Gastrocnemius medialis (tissue), 4 donors: ENCODE measurements at regions not wholly inside any gene's neighbourhood (a gene's known extent, or its start where the extent isn't known, plus 50 kb on each side); places are given as distances from the start of the nearest gene placed in this dataset.

ENCODE experiments used
- CTCF ChIP-seq, 5 experiments: fragments of 450-650 bp in 3 of 5; fragments of 200-600 bp in 2 of 5; sonication (generic) in 2 of 5; IDR thresholded peaks in 4 of 5; conservative IDR thresholded peaks in 1 of 5; 1 replicate in 4 of 5; 2 replicates in 1 of 5; pipeline ENCODE4 v1.5.1; 2016 to 2019; ENCODE audit warnings: antibody characterized with exemption in 5 of 5, mild to moderate bottlenecking in 3 of 5, moderate library complexity in 3 of 5
- POLR2A ChIP-seq, 2 donors: fragments of 450-650 bp; IDR thresholded peaks; one replicate each; pipeline ENCODE4 v1.6.1; 2017; ENCODE audit warnings: antibody characterized with exemption in 2 of 2, mild to moderate bottlenecking in 2 of 2, moderate library complexity in 2 of 2

- TF ChIP-seq POLR2A (IDR thresholded peaks at IDR 0.05) (no peak), CTCF (IDR thresholded peaks at IDR 0.05 in 4 of 5, conservative IDR thresholded peaks at IDR 0.05 in 1 of 5) (no peak)
Observed at GRCh38 chr3:61415201-61415600, 146.2 kb upstream of the PTPRG start.
